Liver (tissue), 8 donors: ENCODE measurements at regions not wholly inside any gene's neighbourhood (a gene's known extent, or its start where the extent isn't known, plus 50 kb on each side); places are given as distances from the start of the nearest gene placed in this dataset.

ENCODE experiments used
- DNase-seq: peaks from one replicate; pipeline ENCODE4 v3.0.0-alpha.2; 2017; ENCODE audit warnings: low spot score
- H3K27ac ChIP-seq, 2 donors: one replicate each; pipeline ENCODE4 v1.7.0; 2013; ENCODE audit warnings: inconsistent platforms in 2 of 2, low read length in 2 of 2, control low read depth in 1 of 2, low read depth in 1 of 2, mild to moderate bottlenecking in 1 of 2
- H3K27me3 ChIP-seq, 4 donors: one replicate each; pipeline versions ENCODE4 v1.6.1 to v1.7.0; 2013; ENCODE audit warnings: low read length in 3 of 4, inconsistent platforms in 1 of 4, mild to moderate bottlenecking in 1 of 4, moderate library complexity in 1 of 4; ENCODE audit not compliant: control insufficient read depth in 4 of 4, insufficient read depth in 4 of 4
- H3K36me3 ChIP-seq, 4 donors: one replicate each; pipeline versions ENCODE4 v1.6.1 to v1.7.0; 2013; ENCODE audit warnings: low read length in 3 of 4, mild to moderate bottlenecking in 3 of 4, low read depth in 1 of 4, moderate library complexity in 1 of 4; ENCODE audit not compliant: control insufficient read depth in 4 of 4, insufficient read depth in 3 of 4
- H3K4me1 ChIP-seq, 4 donors: one replicate each; pipeline versions ENCODE4 v1.6.1 to v1.7.0; 2013; ENCODE audit warnings: low read length in 3 of 4, mild to moderate bottlenecking in 3 of 4, moderate library complexity in 1 of 4; ENCODE audit not compliant: control insufficient read depth in 4 of 4, insufficient read depth in 4 of 4
- H3K4me3 ChIP-seq, 3 donors: one replicate each; pipeline versions ENCODE4 v1.6.1 to v1.7.0; 2013; ENCODE audit warnings: low read length in 3 of 3, control low read depth in 1 of 3, low read depth in 1 of 3, mild to moderate bottlenecking in 1 of 3
- H3K9ac ChIP-seq, 2 donors: one replicate each; pipeline ENCODE4 v1.7.0; 2013; ENCODE audit warnings: low read length in 2 of 2, mild to moderate bottlenecking in 2 of 2, moderate library complexity in 2 of 2, control low read depth in 1 of 2, low read depth in 1 of 2
- H3K9me3 ChIP-seq, 4 donors: one replicate each; pipeline versions ENCODE4 v1.6.1 to v1.7.0; 2013; ENCODE audit warnings: low read length in 3 of 4; ENCODE audit not compliant: control insufficient read depth in 4 of 4
- CTCF ChIP-seq: fragments of 150-350 bp; IDR thresholded peaks from 2 replicates; pipeline ENCODE4 v1.5.1; 2017; ENCODE audit warnings: improper control_type of control experiment, low read depth, low read length; ENCODE audit not compliant: missing input control
- EGR1 ChIP-seq, 2 donors: IDR thresholded peaks; 2 replicates each; pipeline ENCODE4 v1.6.1; 2016 to 2018; ENCODE audit warnings: antibody characterized with exemption in 2 of 2, low read depth in 2 of 2
- FOXA1 ChIP-seq: IDR thresholded peaks from 2 replicates; pipeline ENCODE4 v1.6.1; 2016; ENCODE audit warnings: antibody characterized with exemption
- FOXA2 ChIP-seq: IDR thresholded peaks from 2 replicates; pipeline ENCODE4 v1.6.1; 2016; ENCODE audit warnings: antibody characterized with exemption
- GABPA ChIP-seq, 2 donors: IDR thresholded peaks in 1 of 2; conservative IDR thresholded peaks in 1 of 2; 2 replicates each; pipeline ENCODE4 v1.6.1; 2016; ENCODE audit warnings: antibody characterized with exemption in 2 of 2, mild to moderate bottlenecking in 1 of 2, moderate library complexity in 1 of 2
- HNF4A ChIP-seq, 2 donors: conservative IDR thresholded peaks; 2 replicates each; pipeline ENCODE4 v1.6.1; 2016; ENCODE audit warnings: antibody characterized with exemption in 2 of 2, mild to moderate bottlenecking in 2 of 2
- HNF4G ChIP-seq: IDR thresholded peaks from 2 replicates; pipeline ENCODE4 v1.6.1; 2016; ENCODE audit warnings: antibody characterized with exemption
- JUND ChIP-seq, 2 donors: IDR thresholded peaks; 2 replicates each; pipeline ENCODE4 v1.6.1; 2016; ENCODE audit warnings: antibody characterized with exemption in 2 of 2
- NR2F2 ChIP-seq: IDR thresholded peaks from 2 replicates; pipeline ENCODE4 v1.6.1; 2016; ENCODE audit warnings: antibody characterized with exemption
- RAD21 ChIP-seq, 2 donors: IDR thresholded peaks; 2 replicates each; pipeline ENCODE4 v1.6.1; 2016; ENCODE audit warnings: antibody characterized with exemption in 2 of 2, mild to moderate bottlenecking in 2 of 2
- RXRA ChIP-seq, 2 donors: IDR thresholded peaks; 2 replicates each; pipeline ENCODE4 v1.6.1; 2017 to 2018; ENCODE audit warnings: antibody characterized with exemption in 2 of 2, mild to moderate bottlenecking in 1 of 2
- SP1 ChIP-seq: IDR thresholded peaks from 2 replicates; pipeline ENCODE4 v1.6.1; 2018; ENCODE audit warnings: antibody characterized with exemption, mild to moderate bottlenecking
- TAF1 ChIP-seq: conservative IDR thresholded peaks from 2 replicates; pipeline ENCODE4 v1.6.1; 2016; ENCODE audit warnings: antibody characterized with exemption, mild to moderate bottlenecking
- YY1 ChIP-seq: IDR thresholded peaks from 2 replicates; pipeline ENCODE4 v1.6.1; 2016; ENCODE audit warnings: antibody characterized with exemption, mild to moderate bottlenecking
- WGBS: extraction: QIAGEN DNeasy Blood & Tissue Kit; methylation state at CpG from one replicate; pipeline ENCODE4 v1.1.7; 2013; 5-methylcytosine and 5-hydroxymethylcytosine counted together
- TF ChIP-seq, protein P1 (sequence below): IDR thresholded peaks from 2 replicates; pipeline ENCODE4 v1.6.1; 2016; ENCODE audit warnings: antibody characterized with exemption
- TF ChIP-seq, protein P2 (sequence below): IDR thresholded peaks from 2 replicates; pipeline ENCODE4 v1.6.1; 2016; ENCODE audit warnings: antibody characterized with exemption
- TF ChIP-seq, protein P3 (sequence below): IDR thresholded peaks from 2 replicates; pipeline ENCODE4 v1.6.1; 2016; ENCODE audit warnings: antibody characterized with exemption, mild to moderate bottlenecking
- TF ChIP-seq, protein P4 (sequence below): IDR thresholded peaks from 2 replicates; pipeline ENCODE4 v1.6.1; 2016; ENCODE audit warnings: antibody characterized with exemption
- donor health status: healthy.
- donor health status: healthy.
- donor health status: healthy.
- donor health status: healthy.
- donor health status: healthy.

DNA sequence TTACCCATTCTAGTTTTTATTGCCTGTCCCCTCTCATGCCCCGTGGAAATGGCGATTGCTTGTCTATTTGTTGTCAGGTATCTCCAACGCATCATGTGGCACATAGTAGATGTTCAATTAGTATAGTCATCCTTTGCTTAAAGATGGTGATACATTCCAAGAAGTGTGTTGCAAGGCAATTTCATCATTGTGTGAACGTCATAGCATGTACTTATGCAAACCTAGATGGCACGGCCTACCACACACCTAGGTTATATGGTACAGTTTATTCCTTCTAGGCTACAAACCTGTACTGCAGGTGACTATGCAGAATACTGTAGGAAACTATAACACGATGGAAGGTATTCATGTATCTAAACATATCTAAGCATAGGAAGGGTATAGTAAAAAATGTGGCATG lies 163.9 kb upstream of the DAPK1 start:
- Histone ChIP-seq H3K9me3 (peaks cover 0 to 8% (median 2%) of the 10 kb centered on the region in 4 donors), H3K27ac (no peak overlapping the region), H3K4me1 (peaks cover 0 to 13% (median 8%) of the 10 kb centered on the region in 4 donors), H3K36me3 (no peaks in the 10 kb centered on the region), H3K27me3 (no peaks in the 10 kb centered on the region), H3K4me3 (no peak overlapping the region), H3K9ac (no peak overlapping the region)
- WGBS = 90% methylated on average over 6 of the region's 6 CpGs
- TF ChIP-seq CTCF (no peak), GABPA (IDR thresholded peaks at IDR 0.05 in 1 of 2, conservative IDR thresholded peaks at IDR 0.05 in 1 of 2) (no peak), YY1 (no peak), RAD21 (IDR thresholded peaks at IDR 0.05) (no peak), EGR1 (IDR thresholded peaks at IDR 0.05; ENCODE audit: low read depth in 2 of 2) (no peak), HNF4G (no peak), RXRA (IDR thresholded peaks at IDR 0.05) (no peak), TAF1 (no peak), HNF4A (conservative IDR thresholded peaks at IDR 0.05) (no peak), SP1 (no peak), FOXA2 (no peak), JUND (IDR thresholded peaks at IDR 0.05) (no peak), FOXA1 (no peak), NR2F2 (no peak)
- TF ChIP-seq, protein P1, sequence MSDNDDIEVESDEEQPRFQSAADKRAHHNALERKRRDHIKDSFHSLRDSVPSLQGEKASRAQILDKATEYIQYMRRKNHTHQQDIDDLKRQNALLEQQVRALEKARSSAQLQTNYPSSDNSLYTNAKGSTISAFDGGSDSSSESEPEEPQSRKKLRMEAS = no peak
- TF ChIP-seq, protein P2, sequence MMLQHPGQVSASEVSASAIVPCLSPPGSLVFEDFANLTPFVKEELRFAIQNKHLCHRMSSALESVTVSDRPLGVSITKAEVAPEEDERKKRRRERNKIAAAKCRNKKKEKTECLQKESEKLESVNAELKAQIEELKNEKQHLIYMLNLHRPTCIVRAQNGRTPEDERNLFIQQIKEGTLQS = no peak
- TF ChIP-seq, protein P3, sequence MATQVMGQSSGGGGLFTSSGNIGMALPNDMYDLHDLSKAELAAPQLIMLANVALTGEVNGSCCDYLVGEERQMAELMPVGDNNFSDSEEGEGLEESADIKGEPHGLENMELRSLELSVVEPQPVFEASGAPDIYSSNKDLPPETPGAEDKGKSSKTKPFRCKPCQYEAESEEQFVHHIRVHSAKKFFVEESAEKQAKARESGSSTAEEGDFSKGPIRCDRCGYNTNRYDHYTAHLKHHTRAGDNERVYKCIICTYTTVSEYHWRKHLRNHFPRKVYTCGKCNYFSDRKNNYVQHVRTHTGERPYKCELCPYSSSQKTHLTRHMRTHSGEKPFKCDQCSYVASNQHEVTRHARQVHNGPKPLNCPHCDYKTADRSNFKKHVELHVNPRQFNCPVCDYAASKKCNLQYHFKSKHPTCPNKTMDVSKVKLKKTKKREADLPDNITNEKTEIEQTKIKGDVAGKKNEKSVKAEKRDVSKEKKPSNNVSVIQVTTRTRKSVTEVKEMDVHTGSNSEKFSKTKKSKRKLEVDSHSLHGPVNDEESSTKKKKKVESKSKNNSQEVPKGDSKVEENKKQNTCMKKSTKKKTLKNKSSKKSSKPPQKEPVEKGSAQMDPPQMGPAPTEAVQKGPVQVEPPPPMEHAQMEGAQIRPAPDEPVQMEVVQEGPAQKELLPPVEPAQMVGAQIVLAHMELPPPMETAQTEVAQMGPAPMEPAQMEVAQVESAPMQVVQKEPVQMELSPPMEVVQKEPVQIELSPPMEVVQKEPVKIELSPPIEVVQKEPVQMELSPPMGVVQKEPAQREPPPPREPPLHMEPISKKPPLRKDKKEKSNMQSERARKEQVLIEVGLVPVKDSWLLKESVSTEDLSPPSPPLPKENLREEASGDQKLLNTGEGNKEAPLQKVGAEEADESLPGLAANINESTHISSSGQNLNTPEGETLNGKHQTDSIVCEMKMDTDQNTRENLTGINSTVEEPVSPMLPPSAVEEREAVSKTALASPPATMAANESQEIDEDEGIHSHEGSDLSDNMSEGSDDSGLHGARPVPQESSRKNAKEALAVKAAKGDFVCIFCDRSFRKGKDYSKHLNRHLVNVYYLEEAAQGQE = no peak
- TF ChIP-seq, protein P4, sequence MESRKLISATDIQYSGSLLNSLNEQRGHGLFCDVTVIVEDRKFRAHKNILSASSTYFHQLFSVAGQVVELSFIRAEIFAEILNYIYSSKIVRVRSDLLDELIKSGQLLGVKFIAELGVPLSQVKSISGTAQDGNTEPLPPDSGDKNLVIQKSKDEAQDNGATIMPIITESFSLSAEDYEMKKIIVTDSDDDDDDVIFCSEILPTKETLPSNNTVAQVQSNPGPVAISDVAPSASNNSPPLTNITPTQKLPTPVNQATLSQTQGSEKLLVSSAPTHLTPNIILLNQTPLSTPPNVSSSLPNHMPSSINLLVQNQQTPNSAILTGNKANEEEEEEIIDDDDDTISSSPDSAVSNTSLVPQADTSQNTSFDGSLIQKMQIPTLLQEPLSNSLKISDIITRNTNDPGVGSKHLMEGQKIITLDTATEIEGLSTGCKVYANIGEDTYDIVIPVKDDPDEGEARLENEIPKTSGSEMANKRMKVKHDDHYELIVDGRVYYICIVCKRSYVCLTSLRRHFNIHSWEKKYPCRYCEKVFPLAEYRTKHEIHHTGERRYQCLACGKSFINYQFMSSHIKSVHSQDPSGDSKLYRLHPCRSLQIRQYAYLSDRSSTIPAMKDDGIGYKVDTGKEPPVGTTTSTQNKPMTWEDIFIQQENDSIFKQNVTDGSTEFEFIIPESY = no peak
- no peak for DNase-seq
